Activated CD8-positive, alpha-beta T cell treated with anti-CD3 and anti-CD28 coated beads for 36 hours (primary cell): ENCODE measurements at regions not wholly inside any gene's neighbourhood (a gene's known extent, or its start where the extent isn't known, plus 50 kb on each side); places are given as distances from the start of the nearest gene placed in this dataset.

ENCODE experiments used
- ATAC-seq: fragments of 200-7000 bp; cut with Tn5 transposase; one replicate; pipeline ENCODE4 v1.10.0; 2021; ENCODE audit warnings: mild to moderate bottlenecking, moderate library complexity
- CTCF ChIA-PET: fragments of 350-600 bp; sonication (Branson Sonifier 250); formaldehyde crosslinking; loops from one replicate; lab custom pipeline; 2021; ENCODE audit warnings: antibody characterized with exemption; lab: Charles Lee
- POLR2A ChIA-PET: fragments of 350-600 bp; sonication (Branson Sonifier 250); formaldehyde crosslinking; loops from one replicate; lab custom pipeline; 2021; ENCODE audit warnings: antibody characterized with exemption; lab: Charles Lee
- DNase-seq: peaks from one replicate; pipeline ENCODE4 v3.0.0-alpha.2; 2020
- H3K27ac Mint-ChIP-seq: one replicate; pipeline ENCODE4 v1.8.0; 2021; ENCODE audit warnings: mild to moderate bottlenecking, mixed read lengths
- H3K27me3 Mint-ChIP-seq: one replicate; pipeline ENCODE4 v1.8.0; 2021; ENCODE audit warnings: mixed read lengths
- H3K36me3 Mint-ChIP-seq: one replicate; pipeline ENCODE4 v1.8.0; 2021; ENCODE audit warnings: low read depth, mixed read lengths
- H3K4me1 Mint-ChIP-seq: one replicate; pipeline ENCODE4 v1.8.0; 2021; ENCODE audit warnings: low read depth, mixed read lengths
- H3K4me3 Mint-ChIP-seq: one replicate; pipeline ENCODE4 v1.8.0; 2021; ENCODE audit warnings: mild to moderate bottlenecking, moderate library complexity, mixed read lengths
- H3K9me3 Mint-ChIP-seq: one replicate; pipeline ENCODE4 v1.8.0; 2021; ENCODE audit warnings: mixed read lengths
- CTCF ChIP-seq: fragments of 200-600 bp; IDR thresholded peaks from one replicate; pipeline ENCODE4 v1.8.0; 2022; ENCODE audit warnings: antibody characterized with exemption, mild to moderate bottlenecking
- intact Hi-C: fragments of 100-400 bp; cut with micrococcal nuclease; formaldehyde crosslinking; loops from one replicate; pipeline ENCODE4 v1.10.0; 2022

- Mint-ChIP-seq H3K27me3 (peaks cover 12% of the 10 kb centered on the region), H3K9me3 (peaks cover under 1% of the 10 kb centered on the region), H3K4me1 (peaks cover 5% of the 10 kb centered on the region), H3K4me3 (no peak overlapping the region), H3K27ac (no peak overlapping the region), H3K36me3 (no peaks in the 10 kb centered on the region)
- ChIA-PET POLR2A (no interaction called here), CTCF (interaction anchor here (1.1 kb wide), 1 partner anchor 21 kb away, joined by 5 read pairs; no protein-coding TSS in a partner anchor)
- ATAC-seq (peak; percentile 30), DNase-seq (no peak)
- no peak for TF ChIP-seq CTCF
- intact Hi-C loops, result no loop called here
Observed at GRCh38 chr13:39123578-39123977, 85.3 kb downstream of the NHLRC3 start.

- Mint-ChIP-seq H3K4me3 (no peak overlapping the region), H3K9me3 (no peaks in the 10 kb centered on the region), H3K4me1 (peaks cover 2% of the 10 kb centered on the region), H3K27me3 (peaks cover 12% of the 10 kb centered on the region), H3K36me3 (no peaks in the 10 kb centered on the region), H3K27ac (no peak overlapping the region)
- ChIA-PET POLR2A (no interaction called here), CTCF (no interaction called here)
- no peak for ATAC-seq
- intact Hi-C loops, result no loop called here
- no peak for DNase-seq
- TF ChIP-seq CTCF, result no peak
Observed at GRCh38 chr13:39129213-39129612, 91.0 kb downstream of the NHLRC3 start.

- H3K36me3 Mint-ChIP-seq, result no peaks in the 10 kb centered on the region
- peaks cover 17% of the 10 kb centered on the region for H3K27me3 Mint-ChIP-seq
- intact Hi-C loops, result no loop called here
- peaks cover 2% of the 10 kb centered on the region for H3K4me1 Mint-ChIP-seq
- CTCF ChIA-PET, result interaction anchor here (1.3 kb wide), 1 partner anchor 8 kb away, joined by 3 read pairs; no protein-coding TSS in a partner anchor
- no peak for ATAC-seq
- DNase-seq, result no peak
- H3K9me3 Mint-ChIP-seq, result no peaks in the 10 kb centered on the region
- no peak for TF ChIP-seq CTCF
- no peak overlapping the region for H3K4me3 Mint-ChIP-seq
- H3K27ac Mint-ChIP-seq, result no peak overlapping the region
- POLR2A ChIA-PET, result no interaction called here
Observed at GRCh38 chr13:39130301-39130700, 92.0 kb downstream of the NHLRC3 start.

GRCh38 chr13:39132286-39133230 is 94.3 kb downstream of the NHLRC3 start:
- no peak overlapping the region for H3K4me3 Mint-ChIP-seq
- TF ChIP-seq CTCF, result no peak
- no peaks in the 10 kb centered on the region for H3K9me3 Mint-ChIP-seq
- no peak overlapping the region for H3K27ac Mint-ChIP-seq
- intact Hi-C loops, result no loop called here
- peaks cover 20% of the 10 kb centered on the region for H3K27me3 Mint-ChIP-seq
- ATAC-seq, result peak; percentile 58
- H3K36me3 Mint-ChIP-seq, result no peaks in the 10 kb centered on the region
- POLR2A ChIA-PET, result no interaction called here
- CTCF ChIA-PET, result interaction anchor here (0.8 to 3.3 kb wide), 3 partner anchors 12 to 484 kb away, joined by 3 to 14 read pairs (median 3); no protein-coding TSS in a partner anchor
- DNase-seq, result no peak
- peaks cover 2% of the 10 kb centered on the region for H3K4me1 Mint-ChIP-seq

GRCh38 chr13:39133781-39134180 is 95.5 kb downstream of the NHLRC3 start:
- ATAC-seq (no peak), DNase-seq (no peak)
- POLR2A ChIA-PET, result no interaction called here
- no peak overlapping the region for H3K4me3 Mint-ChIP-seq
- peaks cover 21% of the 10 kb centered on the region for H3K27me3 Mint-ChIP-seq
- H3K4me1 Mint-ChIP-seq, result peaks cover 2% of the 10 kb centered on the region
- no peaks in the 10 kb centered on the region for H3K9me3 Mint-ChIP-seq
- CTCF ChIA-PET, result interaction anchor here (1.1 to 3.3 kb wide), 2 partner anchors 11 to 483 kb away, joined by 3 to 14 read pairs; no protein-coding TSS in a partner anchor
- H3K36me3 Mint-ChIP-seq, result no peaks in the 10 kb centered on the region
- no peak overlapping the region for H3K27ac Mint-ChIP-seq
- TF ChIP-seq CTCF, result no peak
- intact Hi-C loops, result no loop called here
